GM12892 (cell line): ENCODE measurements at regions not wholly inside any gene's neighbourhood (a gene's known extent, or its start where the extent isn't known, plus 50 kb on each side); places are given as distances from the start of the nearest gene placed in this dataset.

Source experiments
- POLR2A ChIP-seq: IDR thresholded peaks from 2 replicates; pipeline ENCODE4 v1.6.1; 2011; ENCODE audit warnings: low read depth, low read length, control low read depth
- POLR2AphosphoS5 ChIP-seq: IDR thresholded peaks from 2 replicates; pipeline ENCODE4 v1.6.1; 2011; ENCODE audit warnings: low read depth, low read length, control low read depth
- TAF1 ChIP-seq: IDR thresholded peaks from 2 replicates; pipeline ENCODE4 v1.6.1; 2011; ENCODE audit warnings: low read depth, mild to moderate bottlenecking, control low read depth, low read length, borderline replicate concordance

DNA sequence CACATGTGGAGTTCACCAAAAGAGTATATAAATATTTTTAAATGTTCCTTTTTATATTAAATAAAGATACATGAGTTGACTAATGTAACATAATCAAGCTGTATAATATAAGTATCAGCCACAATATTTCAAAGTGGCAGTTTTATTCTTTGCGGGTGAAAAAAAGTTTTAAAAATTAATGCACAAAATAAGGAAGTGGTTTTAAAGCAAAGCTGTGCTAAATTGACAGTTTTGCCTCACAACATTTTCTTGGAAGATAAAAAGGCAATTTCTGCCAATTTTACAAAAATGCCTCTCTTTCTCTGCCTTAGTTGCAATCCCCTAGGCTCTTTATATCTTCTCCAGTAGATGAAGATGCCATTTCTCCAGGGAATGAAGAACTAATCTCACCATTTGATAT, 719.1 kb downstream of the C12orf50 start:
- TF ChIP-seq POLR2A = no peak
- no peak for TF ChIP-seq POLR2AphosphoS5
- TF ChIP-seq TAF1 = no peak
